ENCODE measurements at regions not wholly inside any gene's neighbourhood (a gene's known extent, or its start where the extent isn't known, plus 50 kb on each side); places are given as distances from the start of the nearest gene placed in this dataset.

- TF ChIP-seq, protein P1, sequence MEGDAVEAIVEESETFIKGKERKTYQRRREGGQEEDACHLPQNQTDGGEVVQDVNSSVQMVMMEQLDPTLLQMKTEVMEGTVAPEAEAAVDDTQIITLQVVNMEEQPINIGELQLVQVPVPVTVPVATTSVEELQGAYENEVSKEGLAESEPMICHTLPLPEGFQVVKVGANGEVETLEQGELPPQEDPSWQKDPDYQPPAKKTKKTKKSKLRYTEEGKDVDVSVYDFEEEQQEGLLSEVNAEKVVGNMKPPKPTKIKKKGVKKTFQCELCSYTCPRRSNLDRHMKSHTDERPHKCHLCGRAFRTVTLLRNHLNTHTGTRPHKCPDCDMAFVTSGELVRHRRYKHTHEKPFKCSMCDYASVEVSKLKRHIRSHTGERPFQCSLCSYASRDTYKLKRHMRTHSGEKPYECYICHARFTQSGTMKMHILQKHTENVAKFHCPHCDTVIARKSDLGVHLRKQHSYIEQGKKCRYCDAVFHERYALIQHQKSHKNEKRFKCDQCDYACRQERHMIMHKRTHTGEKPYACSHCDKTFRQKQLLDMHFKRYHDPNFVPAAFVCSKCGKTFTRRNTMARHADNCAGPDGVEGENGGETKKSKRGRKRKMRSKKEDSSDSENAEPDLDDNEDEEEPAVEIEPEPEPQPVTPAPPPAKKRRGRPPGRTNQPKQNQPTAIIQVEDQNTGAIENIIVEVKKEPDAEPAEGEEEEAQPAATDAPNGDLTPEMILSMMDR (IDR thresholded peaks at IDR 0.05) = no peak
- TF ChIP-seq EZH2 (IDR thresholded peaks at IDR 0.05) (no peak), EZH2phosphoT487 (IDR thresholded peaks at IDR 0.05) (no peak)
These were observed 127.4 kb downstream of the PFDN4 start for GRCh38 chr20:54335299-54335698.
